Ovary (tissue), 3 donors: ENCODE measurements at regions not wholly inside any gene's neighbourhood (a gene's known extent, or its start where the extent isn't known, plus 50 kb on each side); places are given as distances from the start of the nearest gene placed in this dataset.

Experiments
- EP300 ChIP-seq: sonication (generic); formaldehyde crosslinking; IDR thresholded peaks from one replicate; pipeline ENCODE4 v1.6.1; 2017; ENCODE audit warnings: antibody characterized with exemption
- POLR2A ChIP-seq: fragments of 450-650 bp; IDR thresholded peaks from one replicate; pipeline ENCODE4 v1.6.1; 2017; ENCODE audit warnings: antibody characterized with exemption, mild to moderate bottlenecking, moderate library complexity
- TF ChIP-seq, protein P1 (sequence below), 3 donors: fragments of 450-650 bp in 2 of 3; fragments of 200-600 bp in 1 of 3; IDR thresholded peaks; one replicate each; pipeline versions ENCODE4 v1.5.1 to v1.8.0; 2016 to 2022; ENCODE audit warnings: antibody characterized with exemption in 3 of 3, mild to moderate bottlenecking in 1 of 3
- donor health status: DM: no; HTN: no; CAD: no.

DNA sequence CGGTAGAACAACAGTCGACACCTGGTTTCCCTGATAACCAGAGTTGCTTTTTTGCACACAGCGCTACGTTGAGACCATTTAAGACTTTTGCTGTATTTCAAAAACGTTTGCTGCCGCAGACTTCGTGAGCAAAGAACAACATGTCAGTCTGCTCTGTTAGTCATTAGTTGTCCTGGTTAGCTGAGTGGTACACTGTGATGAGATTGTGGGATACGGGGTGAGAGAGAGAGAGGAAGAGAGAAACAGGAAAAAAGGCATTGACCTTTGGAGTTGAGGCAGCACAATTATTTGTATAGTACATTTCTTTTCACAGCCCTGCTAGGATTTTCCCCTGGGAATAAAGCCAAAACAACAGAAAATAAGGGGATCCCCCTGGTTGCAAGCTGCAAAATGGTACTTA lies 306.1 kb upstream of the WWC1 start:
- TF ChIP-seq, protein P1, sequence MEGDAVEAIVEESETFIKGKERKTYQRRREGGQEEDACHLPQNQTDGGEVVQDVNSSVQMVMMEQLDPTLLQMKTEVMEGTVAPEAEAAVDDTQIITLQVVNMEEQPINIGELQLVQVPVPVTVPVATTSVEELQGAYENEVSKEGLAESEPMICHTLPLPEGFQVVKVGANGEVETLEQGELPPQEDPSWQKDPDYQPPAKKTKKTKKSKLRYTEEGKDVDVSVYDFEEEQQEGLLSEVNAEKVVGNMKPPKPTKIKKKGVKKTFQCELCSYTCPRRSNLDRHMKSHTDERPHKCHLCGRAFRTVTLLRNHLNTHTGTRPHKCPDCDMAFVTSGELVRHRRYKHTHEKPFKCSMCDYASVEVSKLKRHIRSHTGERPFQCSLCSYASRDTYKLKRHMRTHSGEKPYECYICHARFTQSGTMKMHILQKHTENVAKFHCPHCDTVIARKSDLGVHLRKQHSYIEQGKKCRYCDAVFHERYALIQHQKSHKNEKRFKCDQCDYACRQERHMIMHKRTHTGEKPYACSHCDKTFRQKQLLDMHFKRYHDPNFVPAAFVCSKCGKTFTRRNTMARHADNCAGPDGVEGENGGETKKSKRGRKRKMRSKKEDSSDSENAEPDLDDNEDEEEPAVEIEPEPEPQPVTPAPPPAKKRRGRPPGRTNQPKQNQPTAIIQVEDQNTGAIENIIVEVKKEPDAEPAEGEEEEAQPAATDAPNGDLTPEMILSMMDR (IDR thresholded peaks at IDR 0.05), result no peak
- TF ChIP-seq EP300 (no peak), POLR2A (no peak)
